ENCODE measurements at regions not wholly inside any gene's neighbourhood (a gene's known extent, or its start where the extent isn't known, plus 50 kb on each side); places are given as distances from the start of the nearest gene placed in this dataset.

- no peak for TF ChIP-seq CTCF (conservative IDR thresholded peaks at IDR 0.05)
- no peak for TF ChIP-seq ZFX (IDR thresholded peaks at IDR 0.05)
Measured at GRCh38 chr1:83097715-83098114, 901.2 kb downstream of the TTLL7 start.

Data from C4-2B (cell line).